Kidney (tissue), 13 donors: ENCODE measurements at regions not wholly inside any gene's neighbourhood (a gene's known extent, or its start where the extent isn't known, plus 50 kb on each side); places are given as distances from the start of the nearest gene placed in this dataset.
A peak's percentile ranks its signal among the peaks of the same experiment; 100 is the strongest.

Experiments
- DNase-seq, 5 donors: peaks; one replicate each; pipeline ENCODE4 v3.0.0-alpha.2; 2013 to 2020
- FAIRE-seq: peaks from 2 replicates; lab custom pipeline; 2012; peaks lifted over from hg19 to GRCh38; lab: Jason Lieb, UNC
- H3K27ac ChIP-seq, 2 donors: one replicate each; pipeline ENCODE4 v1.7.0; 2013; ENCODE audit warnings: low read depth in 2 of 2, low read length in 2 of 2, inconsistent platforms in 1 of 2
- H3K27me3 ChIP-seq: one replicate; pipeline ENCODE4 v1.7.1; 2013; ENCODE audit warnings: low read length, inconsistent platforms; ENCODE audit not compliant: control insufficient read depth, insufficient read depth
- H3K36me3 ChIP-seq, 3 donors: one replicate each; pipeline versions ENCODE4 v1.7.0 to v1.7.1; 2013; ENCODE audit warnings: low read length in 3 of 3, control low read depth in 1 of 3, inconsistent platforms in 1 of 3; ENCODE audit not compliant: insufficient read depth in 3 of 3, control insufficient read depth in 2 of 3
- H3K4me1 ChIP-seq, 3 donors: one replicate each; pipeline versions ENCODE4 v1.7.0 to v1.7.1; 2013; ENCODE audit warnings: low read length in 3 of 3, inconsistent platforms in 1 of 3, low read depth in 1 of 3; ENCODE audit not compliant: control insufficient read depth in 2 of 3, insufficient read depth in 2 of 3
- H3K4me3 ChIP-seq, 3 donors: one replicate each; pipeline versions ENCODE4 v1.7.0 to v1.8.1; 2013; ENCODE audit warnings: low read length in 3 of 3, control low read depth in 1 of 3, inconsistent platforms in 1 of 3
- H3K9ac ChIP-seq, 3 donors: one replicate each; pipeline versions ENCODE4 v1.7.0 to v1.7.1; 2013; ENCODE audit warnings: low read length in 3 of 3, control low read depth in 1 of 3, inconsistent platforms in 1 of 3
- H3K9me3 ChIP-seq, 3 donors: one replicate each; pipeline versions ENCODE4 v1.7.0 to v1.7.1; 2013; ENCODE audit warnings: low read length in 3 of 3, control low read depth in 1 of 3, inconsistent platforms in 1 of 3; ENCODE audit not compliant: control insufficient read depth in 2 of 3, insufficient read depth in 1 of 3
- intact Hi-C: fragments of 100-400 bp; cut with DNase I; formaldehyde crosslinking; loops from one replicate; pipeline ENCODE4 v1.11.1; 2022
- TF ChIP-seq, protein P1 (sequence below): IDR thresholded peaks from 3 replicates; pipeline ENCODE4 v1.5.1; 2012; ENCODE audit warnings: mild to moderate bottlenecking, moderate library complexity, borderline replicate concordance; ENCODE audit not compliant: insufficient read depth; ENCODE audit errors: extremely low read depth
- donor health status: control.
- donor health status: control.
- donor health status: control.
- donor health status: control.
- donor health status: control.
- donor health status: DM: yes; HTN: yes; CAD: no.
- donor health status: Normal renal cell carcinoma (clear cell type).

DNA sequence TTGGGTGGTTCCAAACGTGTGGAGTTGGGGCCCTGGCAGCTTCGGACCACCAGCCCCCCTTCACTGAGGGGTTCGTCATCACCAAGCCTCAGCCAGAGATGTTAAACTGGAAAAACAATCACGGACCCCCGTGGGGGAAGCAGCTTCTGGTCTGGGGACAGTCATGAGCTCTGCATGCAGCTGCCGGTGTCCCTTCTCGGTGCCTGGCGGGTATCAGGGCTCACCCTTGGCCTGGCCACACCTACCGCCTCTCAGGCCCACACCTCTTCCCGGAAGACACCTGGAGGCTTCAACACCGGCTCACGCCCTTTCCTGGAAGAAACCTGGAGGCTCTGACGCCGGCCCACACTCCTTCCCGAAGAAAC is 77.8 kb upstream of the BHLHE23 start:
- no peaks in the 10 kb centered on the region for H3K27me3 ChIP-seq
- no peak for FAIRE-seq
- H3K4me1 ChIP-seq: no peaks in the 10 kb centered on the region

GRCh38 chr20:63083831-63084562 is 77.2 kb upstream of the BHLHE23 start:
- TF ChIP-seq, protein P1, sequence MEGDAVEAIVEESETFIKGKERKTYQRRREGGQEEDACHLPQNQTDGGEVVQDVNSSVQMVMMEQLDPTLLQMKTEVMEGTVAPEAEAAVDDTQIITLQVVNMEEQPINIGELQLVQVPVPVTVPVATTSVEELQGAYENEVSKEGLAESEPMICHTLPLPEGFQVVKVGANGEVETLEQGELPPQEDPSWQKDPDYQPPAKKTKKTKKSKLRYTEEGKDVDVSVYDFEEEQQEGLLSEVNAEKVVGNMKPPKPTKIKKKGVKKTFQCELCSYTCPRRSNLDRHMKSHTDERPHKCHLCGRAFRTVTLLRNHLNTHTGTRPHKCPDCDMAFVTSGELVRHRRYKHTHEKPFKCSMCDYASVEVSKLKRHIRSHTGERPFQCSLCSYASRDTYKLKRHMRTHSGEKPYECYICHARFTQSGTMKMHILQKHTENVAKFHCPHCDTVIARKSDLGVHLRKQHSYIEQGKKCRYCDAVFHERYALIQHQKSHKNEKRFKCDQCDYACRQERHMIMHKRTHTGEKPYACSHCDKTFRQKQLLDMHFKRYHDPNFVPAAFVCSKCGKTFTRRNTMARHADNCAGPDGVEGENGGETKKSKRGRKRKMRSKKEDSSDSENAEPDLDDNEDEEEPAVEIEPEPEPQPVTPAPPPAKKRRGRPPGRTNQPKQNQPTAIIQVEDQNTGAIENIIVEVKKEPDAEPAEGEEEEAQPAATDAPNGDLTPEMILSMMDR: no peak
- Histone ChIP-seq H3K4me3 (no peak overlapping the region), H3K36me3 (no peaks in the 10 kb centered on the region), H3K9ac (no peak overlapping the region), H3K27me3 (no peaks in the 10 kb centered on the region), H3K27ac (no peak overlapping the region), H3K9me3 (peaks cover 0 to 3% (median 0%) of the 10 kb centered on the region in 3 donors), H3K4me1 (no peaks in the 10 kb centered on the region)
- FAIRE-seq (no peak), DNase-seq (peak in 1 of 5 donors; percentile 50)
- intact Hi-C loops: no loop called here

More for the DNA sequence above, 77.8 kb upstream of the BHLHE23 start:
- no peak overlapping the region for H3K9ac ChIP-seq
- no peak overlapping the region for H3K4me3 ChIP-seq
- intact Hi-C loops: no loop called here
- TF ChIP-seq, protein P1: no peak
- H3K27ac ChIP-seq: no peak overlapping the region
- H3K9me3 ChIP-seq: peaks cover 0 to 2% (median 0%) of the 10 kb centered on the region in 3 donors
- H3K36me3 ChIP-seq: no peaks in the 10 kb centered on the region
- peak in 1 of 5 donors; percentile 40 for DNase-seq

GRCh38 chr20:63082939-63083735 is 76.4 kb upstream of the BHLHE23 start:
- H3K27ac ChIP-seq: no peak overlapping the region
- H3K27me3 ChIP-seq: no peaks in the 10 kb centered on the region
- no peaks in the 10 kb centered on the region for H3K36me3 ChIP-seq
- no peak for FAIRE-seq
- H3K4me1 ChIP-seq: no peaks in the 10 kb centered on the region
- H3K9me3 ChIP-seq: peaks cover 0 to 9% (median 0%) of the 10 kb centered on the region in 3 donors
- no peak overlapping the region for H3K9ac ChIP-seq
- no peak overlapping the region for H3K4me3 ChIP-seq
- peak in 1 of 5 donors; percentile 45 for DNase-seq
- intact Hi-C loops: no loop called here
- TF ChIP-seq, protein P1: no peak
